SK-N-MC (cell line): ENCODE measurements at regions not wholly inside any gene's neighbourhood (a gene's known extent, or its start where the extent isn't known, plus 50 kb on each side); places are given as distances from the start of the nearest gene placed in this dataset.

Experiments used
- EZH2 ChIP-seq: fragments of 200-600 bp; sonication (generic); IDR thresholded peaks from one replicate; pipeline ENCODE4 v1.6.1; 2017; ENCODE audit warnings: antibody characterized with exemption
- POLR2AphosphoS5 ChIP-seq: IDR thresholded peaks from 2 replicates; pipeline ENCODE4 v1.6.1; 2012; ENCODE audit warnings: mild to moderate bottlenecking, low read depth, low read length, borderline replicate concordance

- TF ChIP-seq EZH2 (no peak), POLR2AphosphoS5 (no peak)
These were observed 87.4 kb upstream of the SOX4 start for GRCh38 chr6:21506126-21506525.
